ENCODE measurements at regions not wholly inside any gene's neighbourhood (a gene's known extent, or its start where the extent isn't known, plus 50 kb on each side); places are given as distances from the start of the nearest gene placed in this dataset.

DNA sequence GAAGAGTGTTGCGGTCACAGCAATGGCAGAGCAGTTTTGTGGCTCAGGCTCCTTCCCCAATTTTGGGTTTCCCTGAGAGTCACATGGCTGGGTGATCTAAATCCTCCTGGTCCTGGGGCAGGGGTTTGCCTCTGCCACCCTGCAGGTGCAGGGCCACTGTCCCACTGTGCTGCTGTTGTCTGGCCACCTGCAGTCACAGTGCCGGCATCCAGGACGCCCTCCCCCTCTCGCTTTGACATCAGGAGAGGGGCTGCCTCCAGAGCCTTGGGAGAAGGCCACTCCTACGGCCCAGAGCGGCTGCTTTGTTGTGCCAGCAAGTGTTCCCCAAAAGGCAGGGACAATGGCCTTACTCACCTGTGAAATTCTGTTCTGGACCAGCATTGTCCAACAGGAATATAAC is 449.0 kb downstream of the QKI start:
- dilution Hi-C loops (cut with HindIII; ENCODE audit: low sequenced_read_pairs, unreplicated experiment), result no loop called here
- no peaks in the 10 kb centered on the region for H4K20me1 ChIP-seq (ENCODE audit: insufficient read depth, low read length)
- peak overlapping the region; percentile 70; the same call in 1 of the 2 replicates for H2AK5ac ChIP-seq (ENCODE audit: low read depth, low read length)
- no peak for ATAC-seq (ENCODE audit: low read depth)
- ChIA-PET CTCF (no interaction called here), POLR2A (ENCODE audit: unreplicated experiment) (no interaction called here)
- H3K4ac ChIP-seq (ENCODE audit: low read depth, low read length), result peak overlapping the region; percentile 56
- WGBS, 2 experiments (ENCODE audit: extremely low coverage in 2 of 2, insufficient read length in 1 of 2), result 80% methylated on average over 1 of the region's 6 CpGs; no CpG with 5 or more reads in 1 of the 2 experiments
- no peak overlapping the region for H3K56ac ChIP-seq (ENCODE audit: extremely low read depth, insufficient read depth, low read length)
- no peak overlapping the region for H4K91ac ChIP-seq (ENCODE audit: insufficient read depth, low read depth, low read length)
- no peaks in the 10 kb centered on the region for H3K27me3 ChIP-seq (ENCODE audit: control insufficient read depth, insufficient read depth, low read length)
- peak overlapping the region; percentile 72 for H2AFZ ChIP-seq (replicated peaks; ENCODE audit: low read length, poor library complexity)
- TF ChIP-seq MAFK (IDR thresholded peaks at IDR 0.05; ENCODE audit: low read depth, low read length), result no peak
- TF ChIP-seq POLR2A (IDR thresholded peaks at IDR 0.05; ENCODE audit: low read depth, low read length), result no peak
- TF ChIP-seq CHD1 (IDR thresholded peaks at IDR 0.05; ENCODE audit: low read depth, low read length), result no peak
- no peak for TF ChIP-seq MXI1 (IDR thresholded peaks at IDR 0.05; ENCODE audit: borderline replicate concordance, low read depth, low read length)
- no peak for TF ChIP-seq RFX5 (IDR thresholded peaks at IDR 0.05; ENCODE audit: low read depth, low read length)
- no peak for TF ChIP-seq MAZ (IDR thresholded peaks at IDR 0.05; ENCODE audit: borderline replicate concordance, low read depth, low read length)
- no peak for TF ChIP-seq BHLHE40 (IDR thresholded peaks at IDR 0.05; ENCODE audit: low read depth, low read length)
- TF ChIP-seq RCOR1 (IDR thresholded peaks at IDR 0.05; ENCODE audit: insufficient replicate concordance, low read length), result no peak
- TF ChIP-seq RAD21 (IDR thresholded peaks at IDR 0.05; ENCODE audit: low read length), result no peak
- TF ChIP-seq NFE2L2 (IDR thresholded peaks at IDR 0.05; ENCODE audit: low read depth, low read length), result no peak
- TF ChIP-seq, protein P1, sequence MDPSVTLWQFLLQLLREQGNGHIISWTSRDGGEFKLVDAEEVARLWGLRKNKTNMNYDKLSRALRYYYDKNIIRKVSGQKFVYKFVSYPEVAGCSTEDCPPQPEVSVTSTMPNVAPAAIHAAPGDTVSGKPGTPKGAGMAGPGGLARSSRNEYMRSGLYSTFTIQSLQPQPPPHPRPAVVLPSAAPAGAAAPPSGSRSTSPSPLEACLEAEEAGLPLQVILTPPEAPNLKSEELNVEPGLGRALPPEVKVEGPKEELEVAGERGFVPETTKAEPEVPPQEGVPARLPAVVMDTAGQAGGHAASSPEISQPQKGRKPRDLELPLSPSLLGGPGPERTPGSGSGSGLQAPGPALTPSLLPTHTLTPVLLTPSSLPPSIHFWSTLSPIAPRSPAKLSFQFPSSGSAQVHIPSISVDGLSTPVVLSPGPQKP (IDR thresholded peaks at IDR 0.05; ENCODE audit: borderline replicate concordance, low read depth, low read length), result no peak
- no peak for TF ChIP-seq FOS (IDR thresholded peaks at IDR 0.05; ENCODE audit: low read depth, low read length)
- TF ChIP-seq, protein P2, sequence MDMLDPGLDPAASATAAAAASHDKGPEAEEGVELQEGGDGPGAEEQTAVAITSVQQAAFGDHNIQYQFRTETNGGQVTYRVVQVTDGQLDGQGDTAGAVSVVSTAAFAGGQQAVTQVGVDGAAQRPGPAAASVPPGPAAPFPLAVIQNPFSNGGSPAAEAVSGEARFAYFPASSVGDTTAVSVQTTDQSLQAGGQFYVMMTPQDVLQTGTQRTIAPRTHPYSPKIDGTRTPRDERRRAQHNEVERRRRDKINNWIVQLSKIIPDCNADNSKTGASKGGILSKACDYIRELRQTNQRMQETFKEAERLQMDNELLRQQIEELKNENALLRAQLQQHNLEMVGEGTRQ (IDR thresholded peaks at IDR 0.05; ENCODE audit: low read depth, low read length), result no peak
- TF ChIP-seq, protein P3, sequence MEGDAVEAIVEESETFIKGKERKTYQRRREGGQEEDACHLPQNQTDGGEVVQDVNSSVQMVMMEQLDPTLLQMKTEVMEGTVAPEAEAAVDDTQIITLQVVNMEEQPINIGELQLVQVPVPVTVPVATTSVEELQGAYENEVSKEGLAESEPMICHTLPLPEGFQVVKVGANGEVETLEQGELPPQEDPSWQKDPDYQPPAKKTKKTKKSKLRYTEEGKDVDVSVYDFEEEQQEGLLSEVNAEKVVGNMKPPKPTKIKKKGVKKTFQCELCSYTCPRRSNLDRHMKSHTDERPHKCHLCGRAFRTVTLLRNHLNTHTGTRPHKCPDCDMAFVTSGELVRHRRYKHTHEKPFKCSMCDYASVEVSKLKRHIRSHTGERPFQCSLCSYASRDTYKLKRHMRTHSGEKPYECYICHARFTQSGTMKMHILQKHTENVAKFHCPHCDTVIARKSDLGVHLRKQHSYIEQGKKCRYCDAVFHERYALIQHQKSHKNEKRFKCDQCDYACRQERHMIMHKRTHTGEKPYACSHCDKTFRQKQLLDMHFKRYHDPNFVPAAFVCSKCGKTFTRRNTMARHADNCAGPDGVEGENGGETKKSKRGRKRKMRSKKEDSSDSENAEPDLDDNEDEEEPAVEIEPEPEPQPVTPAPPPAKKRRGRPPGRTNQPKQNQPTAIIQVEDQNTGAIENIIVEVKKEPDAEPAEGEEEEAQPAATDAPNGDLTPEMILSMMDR (conservative IDR thresholded peaks at IDR 0.05; ENCODE audit: low read depth, low read length), result no peak
- no peak for TF ChIP-seq SMC3 (IDR thresholded peaks at IDR 0.05; ENCODE audit: low read depth, low read length)
- no peak for TF ChIP-seq CEBPB (IDR thresholded peaks at IDR 0.05; ENCODE audit: low read depth, low read length)
- no peaks in the 10 kb centered on the region for H3K9me3 ChIP-seq (ENCODE audit: control insufficient read depth, insufficient read depth, low read length)
- no peaks in the 10 kb centered on the region for H3K36me3 ChIP-seq (ENCODE audit: control insufficient read depth, insufficient read depth, low read length)
- 0 out of 2 replicates have a peak, but pooled peaks cover 2% of the 10 kb centered on the region for H3K4me1 ChIP-seq (ENCODE audit: control insufficient read depth, insufficient read depth, low read length)
- in situ Hi-C loops (cut with MboI; ENCODE audit: low sequenced_read_pairs), result no loop called here
- no peak overlapping the region for H3K4me3 ChIP-seq (ENCODE audit: insufficient read depth, low read depth, low read length)
- H3K9ac ChIP-seq (ENCODE audit: low read depth, low read length), result no peak overlapping the region
- H3K79me1 ChIP-seq (ENCODE audit: low read depth in 1 of 2, low read length in 2 of 2), result peaks cover 0 to 7% of the 10 kb centered on the region in 2 experiments; a peak in 2 of 4 replicates
- H2BK5ac ChIP-seq (ENCODE audit: low read depth, low read length, poor library complexity, severe bottlenecking), result no peak overlapping the region
- no peak overlapping the region for H3K23ac ChIP-seq (ENCODE audit: low read depth, low read length)
- peak overlapping the region; percentile 75 for H2BK120ac ChIP-seq (ENCODE audit: low read depth, low read length)
- H3K9me1 ChIP-seq (ENCODE audit: insufficient read depth, low read length), result peaks cover 3% of the 10 kb centered on the region; the same call in 1 of the 2 replicates
- BruUV-seq (replicated peaks), result no TSS peak
- no peak overlapping the region for H3K4me2 ChIP-seq (ENCODE audit: low read depth, low read length)
- H2AK9ac ChIP-seq (replicated peaks; ENCODE audit: low read depth, low read length, poor library complexity), result peak overlapping the region; percentile 79
- H3K14ac ChIP-seq (replicated peaks; ENCODE audit: low read depth, low read length), result no peak overlapping the region
- no peak overlapping the region for H4K5ac ChIP-seq (ENCODE audit: low read depth, low read length)
- H3K18ac ChIP-seq (ENCODE audit: low read depth, low read length), result no peak overlapping the region
- H4K8ac ChIP-seq (ENCODE audit: low read depth in 2 of 2, low read length in 2 of 2), result no peak overlapping the region
- H2BK20ac ChIP-seq (ENCODE audit: low read depth, low read length), result peak overlapping the region; percentile 30; the same call in 1 of the 2 replicates
- no peak overlapping the region for H2BK15ac ChIP-seq (ENCODE audit: low read depth, low read length)
- intact Hi-C loops (cut with micrococcal nuclease), result loop anchor here (10.0 kb wide), 1 partner anchor 279 kb away; no protein-coding TSS in a partner anchor
- H3K27ac ChIP-seq (ENCODE audit: insufficient read depth, low read length), result no peak overlapping the region
- DNase-seq, result no peak

Measured in IMR-90 (cell line).